Adrenal gland (tissue), 9 donors: ENCODE measurements at regions not wholly inside any gene's neighbourhood (a gene's known extent, or its start where the extent isn't known, plus 50 kb on each side); places are given as distances from the start of the nearest gene placed in this dataset.
A peak's percentile ranks its signal among the peaks of the same experiment; 100 is the strongest.

ENCODE experiments used
- DNase-seq, 7 donors: peaks; one replicate each; pipeline ENCODE4 v3.0.0-alpha.2; 2019 to 2020
- H3K27ac ChIP-seq, 5 donors: fragments of 200-600 bp; sonication (generic) in 4 of 5; 1 replicate in 3 of 5; 2 replicates in 2 of 5; pipeline versions ENCODE4 v1.5.1 to v1.8.0; 2016 to 2020; ENCODE audit warnings: mild to moderate bottlenecking in 1 of 5
- H3K27me3 ChIP-seq: fragments of 200-600 bp; 2 replicates; pipeline ENCODE4 v1.8.0; 2021
- H3K36me3 ChIP-seq, 2 donors: fragments of 200-600 bp; replicated peaks in 1 of 2; 1 replicate in 1 of 2; 2 replicates in 1 of 2; pipeline versions ENCODE4 v1.5.1 to v1.8.0; 2018 to 2022
- H3K4me1 ChIP-seq, 2 donors: fragments of 200-600 bp; replicated peaks in 1 of 2; 1 replicate in 1 of 2; 2 replicates in 1 of 2; pipeline versions ENCODE4 v1.5.1 to v1.8.0; 2018 to 2021
- H3K4me3 ChIP-seq, 4 donors: fragments of 200-600 bp; sonication (generic) in 3 of 4; one replicate each; pipeline ENCODE4 v1.5.1; 2016 to 2018
- H3K9me3 ChIP-seq, 3 donors: fragments of 200-600 bp; sonication (generic) in 1 of 3; replicated peaks in 1 of 3; 1 replicate in 2 of 3; 2 replicates in 1 of 3; pipeline versions ENCODE4 v1.5.1 to v1.8.0; 2016 to 2021
- POLR2A ChIP-seq, 2 donors: fragments of 450-650 bp; IDR thresholded peaks; one replicate each; pipeline ENCODE4 v1.6.1; 2017; ENCODE audit warnings: antibody characterized with exemption in 2 of 2, mild to moderate bottlenecking in 2 of 2, moderate library complexity in 1 of 2
- WGBS, 4 donors: extraction: QIAGEN DNeasy Blood & Tissue Kit in 2 of 4; methylation state at CpG; one replicate each; pipeline versions ENCODE4 v1.1.5 to v1.1.7; 2013 to 2017; 5-methylcytosine and 5-hydroxymethylcytosine counted together
- intact Hi-C, 2 donors: fragments of 100-400 bp; cut with DNase I; formaldehyde crosslinking; loops; one replicate each; pipeline versions ENCODE4 v1.14.1 to v1.15.0; 2022 to 2023
- TF ChIP-seq, protein P1 (sequence below), 6 experiments: fragments of 450-650 bp in 4 of 6; fragments of 200-600 bp in 2 of 6; sonication (generic) in 1 of 6; IDR thresholded peaks; 1 replicate in 5 of 6; 2 replicates in 1 of 6; pipeline versions ENCODE4 v1.5.1 to v1.8.0; 2016 to 2021; ENCODE audit warnings: antibody characterized with exemption in 6 of 6, mild to moderate bottlenecking in 2 of 6, moderate library complexity in 1 of 6
- donor health status: healthy with polysubstance abuse.
- donor health status: Bipolar disorder and iron deficiency.
- donor health status: DM: yes; HTN: yes; CAD: no.
- donor health status: DM: no; HTN: no; CAD: no.
- donor health status: DM: no; HTN: no; CAD: no.

DNA sequence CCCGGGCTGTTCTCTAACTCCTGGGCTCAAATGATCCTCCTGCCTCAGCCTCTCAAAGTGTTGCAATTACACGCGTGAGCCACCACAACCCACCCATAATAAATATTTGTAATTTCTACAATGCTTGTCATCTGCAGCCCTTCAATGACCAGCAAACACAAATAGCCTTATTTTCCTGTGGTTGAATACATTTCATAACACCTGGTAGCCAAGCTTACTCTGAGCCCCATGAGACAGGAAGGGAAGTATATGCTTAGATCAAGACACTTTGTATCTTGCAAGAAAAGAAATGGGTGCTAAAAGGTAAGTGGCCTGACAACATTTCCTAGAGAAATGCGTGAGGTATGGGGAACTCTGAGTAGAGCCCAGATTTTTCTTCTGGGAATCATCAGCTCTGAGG is 56.9 kb upstream of the PDGFRA start:
- Histone ChIP-seq H3K9me3 (no peaks in the 10 kb centered on the region), H3K27ac (no peak overlapping the region), H3K36me3 (no peaks in the 10 kb centered on the region), H3K4me1 (no peaks in the 10 kb centered on the region), H3K4me3 (no peak overlapping the region), H3K27me3 (no peaks in the 10 kb centered on the region)
- TF ChIP-seq, protein P1, sequence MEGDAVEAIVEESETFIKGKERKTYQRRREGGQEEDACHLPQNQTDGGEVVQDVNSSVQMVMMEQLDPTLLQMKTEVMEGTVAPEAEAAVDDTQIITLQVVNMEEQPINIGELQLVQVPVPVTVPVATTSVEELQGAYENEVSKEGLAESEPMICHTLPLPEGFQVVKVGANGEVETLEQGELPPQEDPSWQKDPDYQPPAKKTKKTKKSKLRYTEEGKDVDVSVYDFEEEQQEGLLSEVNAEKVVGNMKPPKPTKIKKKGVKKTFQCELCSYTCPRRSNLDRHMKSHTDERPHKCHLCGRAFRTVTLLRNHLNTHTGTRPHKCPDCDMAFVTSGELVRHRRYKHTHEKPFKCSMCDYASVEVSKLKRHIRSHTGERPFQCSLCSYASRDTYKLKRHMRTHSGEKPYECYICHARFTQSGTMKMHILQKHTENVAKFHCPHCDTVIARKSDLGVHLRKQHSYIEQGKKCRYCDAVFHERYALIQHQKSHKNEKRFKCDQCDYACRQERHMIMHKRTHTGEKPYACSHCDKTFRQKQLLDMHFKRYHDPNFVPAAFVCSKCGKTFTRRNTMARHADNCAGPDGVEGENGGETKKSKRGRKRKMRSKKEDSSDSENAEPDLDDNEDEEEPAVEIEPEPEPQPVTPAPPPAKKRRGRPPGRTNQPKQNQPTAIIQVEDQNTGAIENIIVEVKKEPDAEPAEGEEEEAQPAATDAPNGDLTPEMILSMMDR (IDR thresholded peaks at IDR 0.05) = no peak
- TF ChIP-seq POLR2A (IDR thresholded peaks at IDR 0.05) = no peak
- intact Hi-C loops = no loop called here
- 68 to 85% (median 81%) methylated on average over 4 of the region's 4 CpGs for WGBS, 4 donors
- DNase-seq = no peak

DNA sequence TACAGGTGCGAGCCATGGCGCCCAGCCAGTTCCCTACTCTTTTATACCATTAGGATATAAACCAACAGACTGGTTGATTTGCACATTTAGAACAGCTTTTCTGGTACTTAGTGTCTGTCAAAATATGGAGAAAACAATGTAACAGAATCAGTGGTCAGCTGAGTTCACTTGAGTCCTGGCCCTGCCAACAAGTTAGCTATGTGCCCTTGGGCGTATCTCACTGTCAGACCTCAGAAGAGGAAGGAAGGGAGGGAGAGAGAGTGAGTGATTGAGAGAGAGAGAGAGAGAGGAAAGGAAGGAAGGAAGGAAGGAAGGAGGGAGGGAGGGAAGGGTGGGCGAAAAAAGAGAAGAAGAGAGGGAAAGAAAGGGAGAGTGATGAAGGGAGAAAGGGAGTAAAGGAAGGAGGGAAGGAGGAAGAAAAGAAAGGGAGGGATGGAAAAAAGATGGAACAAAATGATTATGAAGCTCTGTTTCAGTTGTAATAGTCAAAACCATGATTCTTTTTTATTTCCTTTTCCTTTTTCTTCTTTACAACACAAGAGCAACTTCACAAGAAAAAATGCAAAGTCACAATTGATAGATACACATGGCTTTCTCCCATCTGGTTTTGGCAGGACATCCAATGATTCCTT is 55.7 kb upstream of the PDGFRA start:
- whole genome bisulfite sequencing, 4 donors = 56 to 69% (median 60%) methylated on average over 4 of the region's 4 CpGs
- DNase-seq = peak in 3 of 7 donors; percentile 11 to 29 (median 17)
- H3K4me3 ChIP-seq = no peak overlapping the region
- intact Hi-C loops = no loop called here
- H3K27ac ChIP-seq = no peak overlapping the region
- H3K4me1 ChIP-seq = no peaks in the 10 kb centered on the region
- no peaks in the 10 kb centered on the region for H3K9me3 ChIP-seq
- TF ChIP-seq, protein P1 (IDR thresholded peaks at IDR 0.05) = no peak
- no peak for TF ChIP-seq POLR2A (IDR thresholded peaks at IDR 0.05)
- no peaks in the 10 kb centered on the region for H3K36me3 ChIP-seq
- no peaks in the 10 kb centered on the region for H3K27me3 ChIP-seq

DNA sequence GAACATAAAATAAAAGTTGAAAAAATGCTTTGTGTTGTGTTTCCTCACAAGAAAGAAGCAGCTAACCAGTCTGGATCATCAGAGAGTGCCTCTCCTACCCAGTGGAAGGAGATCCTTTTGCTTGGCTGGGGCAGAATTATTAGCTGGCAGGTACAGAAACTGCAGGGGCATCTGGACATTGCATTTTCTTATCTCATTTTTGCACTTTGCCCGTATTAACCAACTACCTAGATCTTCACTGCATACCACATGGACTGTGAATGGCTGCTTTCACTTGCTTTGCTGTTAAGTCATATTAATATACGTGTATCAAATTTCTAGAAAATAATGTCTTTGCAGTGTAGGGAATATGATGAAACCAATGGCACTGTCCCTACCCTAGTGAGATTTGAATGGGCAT is 52.9 kb upstream of the PDGFRA start:
- Histone ChIP-seq H3K4me3 (no peak overlapping the region), H3K36me3 (no peaks in the 10 kb centered on the region), H3K27ac (no peak overlapping the region), H3K9me3 (no peaks in the 10 kb centered on the region), H3K27me3 (no peaks in the 10 kb centered on the region), H3K4me1 (no peaks in the 10 kb centered on the region)
- intact Hi-C loops = no loop called here
- DNase-seq = no peak
- TF ChIP-seq, protein P1 (IDR thresholded peaks at IDR 0.05) = no peak
- TF ChIP-seq POLR2A (IDR thresholded peaks at IDR 0.05) = no peak
- 69 to 90% (median 73%) methylated on average over 2 of the region's 2 CpGs for WGBS, 4 donors
